NCI-H1048 (cell line): ENCODE measurements at regions not wholly inside any gene's neighbourhood (a gene's known extent, or its start where the extent isn't known, plus 50 kb on each side); places are given as distances from the start of the nearest gene placed in this dataset.
A peak's percentile ranks its signal among the peaks of the same experiment; 100 is the strongest.
"Not testable (repeated sequence)": the region's sequence is repeated elsewhere in the genome, so short reads cannot be mapped to it uniquely, and the experiment has no call there.

Source experiments
- DNase-seq: peaks from one replicate; lab custom pipeline; 2025; lab: John Stamatoyannopoulos, UW

DNA sequence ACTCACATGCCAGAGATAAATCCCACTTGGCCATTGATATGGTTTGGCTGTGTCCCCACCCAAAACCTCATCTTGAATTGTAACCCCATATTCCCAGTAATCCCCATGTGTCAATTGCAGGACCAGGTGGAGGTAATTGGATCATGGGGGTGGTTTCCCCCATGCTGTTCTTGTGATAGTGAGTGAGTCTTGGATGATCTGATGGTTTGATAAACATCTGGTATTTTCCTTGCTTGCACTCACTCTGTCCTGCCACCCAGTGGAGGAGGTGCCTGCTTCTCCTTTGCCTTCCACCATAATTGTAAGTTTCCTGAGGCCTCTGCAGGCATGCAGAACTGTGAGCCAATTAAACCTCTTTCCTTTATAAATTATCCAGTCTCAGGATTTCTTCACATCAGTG lies 50.4 kb upstream of the B3GAT2 start:
- not testable (repeated sequence) for DNase-seq

DNA sequence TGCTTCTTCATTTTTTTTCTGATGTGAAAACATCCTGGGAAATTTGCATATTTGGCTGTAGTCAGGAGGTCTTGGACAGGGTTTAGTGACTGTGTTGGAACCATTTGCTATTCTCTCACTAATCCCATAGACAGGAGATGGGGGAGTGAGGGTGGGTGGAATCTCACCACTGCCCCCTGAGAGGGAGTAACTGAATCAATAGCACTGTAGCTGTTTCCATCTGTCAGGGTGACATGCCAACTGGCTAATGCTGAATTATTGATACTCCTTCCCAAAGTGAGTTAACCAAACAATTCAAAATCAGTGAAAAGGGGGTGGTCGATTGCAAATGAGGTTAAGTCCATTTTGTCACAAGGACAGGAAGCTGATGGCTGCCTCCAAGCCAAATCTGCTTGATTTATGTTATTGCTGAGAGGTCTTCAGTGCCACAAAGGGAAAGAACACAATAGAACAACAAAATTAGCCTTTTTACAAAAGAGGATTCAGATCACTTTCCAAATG lies 55.1 kb upstream of the B3GAT2 start:
- no peak for DNase-seq

DNA sequence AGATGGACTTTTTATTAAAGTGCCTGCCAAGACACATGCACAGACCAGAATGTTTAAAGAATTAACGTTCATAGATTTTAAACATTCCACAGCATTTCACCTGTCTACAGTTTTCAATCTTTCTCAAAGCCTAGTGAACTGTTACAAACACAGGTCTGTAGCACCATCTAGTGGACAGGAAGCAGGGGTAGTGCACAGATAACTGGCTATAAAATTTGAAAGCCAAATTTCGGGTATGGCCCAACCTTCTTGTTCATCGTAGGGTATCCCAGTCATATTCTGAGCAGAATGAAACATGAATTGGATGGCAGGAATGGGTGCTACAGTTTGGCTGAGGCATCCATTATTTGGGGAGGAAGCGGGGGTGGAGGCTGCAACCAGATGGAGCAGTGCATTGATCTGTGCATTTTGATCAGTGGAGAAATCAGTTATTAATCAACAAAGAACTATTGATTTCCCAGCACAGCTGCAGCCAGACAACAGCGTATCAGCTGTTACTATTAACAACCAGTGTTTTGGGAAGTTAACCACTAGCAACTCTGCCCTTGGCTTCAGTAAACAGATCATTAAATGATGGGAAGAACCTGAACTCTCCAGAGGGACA lies 56.1 kb upstream of the B3GAT2 start:
- peak; percentile 39 for DNase-seq

DNA sequence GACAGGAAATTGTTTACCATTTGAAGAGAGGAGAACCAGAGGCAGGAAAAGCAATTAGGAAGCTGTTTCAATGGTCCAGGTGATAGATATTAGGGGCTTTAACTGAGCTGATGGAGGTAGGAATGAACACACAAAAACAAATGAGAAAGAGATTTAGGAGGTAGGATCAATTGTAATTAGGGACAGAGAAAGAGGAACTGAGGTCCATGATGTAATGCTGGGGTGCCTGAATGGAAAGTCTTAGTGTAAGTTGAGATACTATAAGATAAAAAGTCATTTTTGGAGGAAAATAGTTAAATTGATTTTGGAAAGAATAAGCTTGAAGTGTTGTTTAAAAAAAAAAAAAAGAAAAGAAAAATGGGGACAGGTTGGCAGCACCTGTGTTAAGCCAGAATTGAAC lies 58.5 kb upstream of the B3GAT2 start:
- no peak for DNase-seq

DNA sequence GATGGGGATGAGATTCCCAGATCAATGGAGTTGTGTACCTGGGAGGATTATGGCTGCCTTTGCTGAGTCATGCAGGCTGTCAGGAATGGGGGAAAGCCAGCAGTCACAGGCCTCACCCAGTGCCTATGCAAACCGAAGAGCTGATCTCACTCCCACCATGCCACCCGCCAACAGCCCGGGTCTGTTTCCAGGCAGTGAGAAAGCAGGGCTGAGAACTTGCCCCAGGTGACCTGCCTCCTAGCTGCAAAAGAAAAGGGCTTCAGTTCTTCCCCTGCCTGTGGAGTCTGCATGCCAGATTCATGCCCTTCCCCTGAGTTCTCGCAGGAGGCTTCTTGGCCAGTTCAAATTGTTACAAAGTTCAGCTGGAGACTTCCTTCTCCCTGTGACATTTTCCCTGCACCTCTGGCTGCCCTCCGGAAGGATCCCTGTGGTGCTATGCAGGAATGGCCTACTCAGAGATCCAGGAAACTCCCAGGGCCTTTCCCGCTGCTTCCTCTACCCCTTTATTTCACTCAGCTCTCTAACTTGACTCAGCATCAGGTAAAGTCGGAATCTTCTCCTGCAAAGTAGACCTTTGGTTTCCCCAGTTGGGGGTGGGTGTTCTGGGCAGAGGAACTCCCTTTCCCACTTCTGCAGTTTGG lies 71.5 kb upstream of the B3GAT2 start:
- no peak for DNase-seq

DNA sequence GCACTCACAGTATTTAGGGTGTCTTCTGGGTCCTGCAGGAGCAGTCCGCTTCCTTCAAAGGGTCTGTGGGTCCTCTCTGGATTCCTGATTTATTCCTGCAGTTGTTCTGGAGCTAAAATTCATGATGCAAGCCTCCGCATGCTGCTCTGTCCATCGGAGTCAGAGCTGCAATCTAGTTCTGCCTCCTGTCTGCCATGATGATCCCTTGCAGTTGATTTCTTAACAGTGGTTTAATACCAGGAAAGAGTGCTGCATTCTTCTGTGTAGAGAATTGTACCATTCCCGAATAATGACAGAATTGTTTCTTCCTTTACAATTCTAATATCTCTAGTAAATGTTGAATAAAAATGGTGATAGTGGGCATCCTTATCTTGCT lies 72.0 kb upstream of the B3GAT2 start:
- no peak for DNase-seq

DNA sequence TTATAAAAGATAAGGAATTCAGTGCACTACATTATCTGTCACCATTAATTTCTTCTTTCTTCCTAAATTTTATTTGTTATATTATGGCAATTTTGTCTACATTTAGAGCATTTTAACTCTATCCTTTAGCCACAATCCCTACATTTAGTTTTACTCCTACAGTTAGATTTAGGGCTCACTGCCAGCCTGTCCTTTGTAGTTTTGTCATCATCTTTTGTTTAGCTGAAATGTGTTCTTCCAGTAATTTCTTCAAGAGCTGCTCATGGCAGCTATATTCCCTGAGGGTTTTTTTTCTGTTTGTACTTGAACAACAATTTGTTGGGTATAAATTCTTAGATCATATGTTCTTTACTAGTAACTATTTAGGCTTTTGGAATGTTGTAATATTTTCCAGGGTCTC lies 72.7 kb upstream of the B3GAT2 start:
- no peak for DNase-seq

DNA sequence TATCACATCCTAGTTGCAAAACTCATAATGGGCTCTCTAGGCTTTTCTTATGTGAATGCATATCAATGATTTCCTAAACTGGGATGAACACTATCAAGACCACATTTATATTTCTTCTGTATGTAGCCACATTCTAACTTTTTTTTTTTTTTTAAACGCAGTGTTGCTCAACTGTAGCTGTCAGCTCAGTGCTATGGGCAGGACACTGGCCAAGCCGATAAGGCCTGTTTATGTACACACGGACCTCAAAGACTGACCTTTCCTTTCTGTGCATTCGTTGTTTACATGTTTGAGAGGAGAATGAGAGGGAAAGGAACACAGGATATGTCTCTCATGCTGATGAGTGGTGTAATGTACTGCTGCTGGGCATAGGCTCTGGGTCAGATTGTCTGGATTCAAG lies 75.1 kb upstream of the B3GAT2 start:
- no peak for DNase-seq

DNA sequence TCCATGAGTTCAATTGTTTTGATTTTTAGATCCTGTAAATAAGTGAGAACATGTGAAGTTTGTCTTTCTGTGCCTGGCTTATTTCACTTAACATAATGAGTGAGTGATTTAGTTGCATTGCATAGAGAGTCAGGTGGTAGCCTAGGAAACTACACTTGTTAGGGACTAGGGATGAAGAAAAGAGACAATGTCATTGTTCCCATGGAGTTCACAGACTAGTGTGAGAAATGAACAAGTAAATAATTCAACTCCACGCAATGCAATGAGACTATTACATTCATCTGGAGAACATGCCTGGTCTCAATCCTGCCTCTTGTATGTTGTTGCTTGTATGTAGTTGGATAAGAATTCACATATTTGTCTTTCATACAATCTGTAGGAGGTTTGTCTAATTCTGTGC lies 76.3 kb upstream of the B3GAT2 start:
- no peak for DNase-seq

DNA sequence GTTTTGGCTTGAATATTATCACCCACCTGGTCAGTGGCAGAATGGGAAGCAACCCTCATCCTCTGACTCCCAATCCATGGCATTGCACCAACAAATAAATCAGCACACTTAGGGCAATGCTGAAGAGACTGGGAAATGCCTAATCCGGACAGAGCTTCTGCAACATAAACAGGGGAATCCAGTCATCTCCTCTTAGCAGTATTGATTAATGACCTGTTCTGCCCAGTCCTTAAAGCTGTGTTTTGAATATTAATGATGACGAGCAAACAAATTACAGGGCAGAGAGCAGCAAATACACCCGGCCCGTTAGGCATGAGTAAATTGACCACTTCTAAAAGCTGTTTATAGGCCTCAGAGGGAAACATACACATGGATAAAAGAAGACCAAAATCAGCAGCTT lies 77.0 kb upstream of the B3GAT2 start:
- no peak for DNase-seq

DNA sequence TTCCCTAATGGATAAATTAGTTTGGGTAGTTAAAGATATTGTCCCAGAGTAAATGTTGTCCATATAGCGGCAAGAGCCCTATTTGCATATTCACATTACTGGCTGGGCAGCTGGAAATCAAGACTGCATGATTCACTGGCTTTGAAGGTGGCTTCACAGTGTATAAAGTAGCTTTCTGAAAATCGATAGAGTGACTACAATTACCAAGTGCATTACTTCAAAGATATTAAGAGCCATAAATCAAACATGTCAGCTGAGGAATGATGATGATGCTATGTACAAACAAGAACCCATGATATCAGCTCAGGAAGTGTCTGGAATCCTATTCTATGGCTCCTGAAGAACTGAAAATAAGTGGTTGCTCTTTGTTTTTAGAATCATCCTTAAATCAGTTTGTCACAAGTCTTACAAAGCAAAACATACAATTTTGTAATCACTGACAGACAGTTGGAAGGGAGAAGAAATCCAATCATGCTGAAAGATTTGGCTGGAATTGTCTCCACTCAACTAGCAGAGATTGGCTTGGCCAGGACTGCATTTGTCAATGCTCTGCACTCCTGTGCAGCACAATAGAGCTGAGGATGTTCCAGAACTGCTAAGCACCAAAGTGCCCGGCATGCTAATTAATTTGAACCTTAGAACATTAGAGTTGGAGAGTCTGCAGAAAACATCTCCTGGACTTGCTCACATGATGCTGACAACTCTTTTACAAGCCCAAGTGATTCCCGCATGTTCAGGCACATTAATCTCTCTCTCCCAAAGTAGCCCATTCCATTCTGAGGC lies 77.9 kb upstream of the B3GAT2 start:
- no peak for DNase-seq

DNA sequence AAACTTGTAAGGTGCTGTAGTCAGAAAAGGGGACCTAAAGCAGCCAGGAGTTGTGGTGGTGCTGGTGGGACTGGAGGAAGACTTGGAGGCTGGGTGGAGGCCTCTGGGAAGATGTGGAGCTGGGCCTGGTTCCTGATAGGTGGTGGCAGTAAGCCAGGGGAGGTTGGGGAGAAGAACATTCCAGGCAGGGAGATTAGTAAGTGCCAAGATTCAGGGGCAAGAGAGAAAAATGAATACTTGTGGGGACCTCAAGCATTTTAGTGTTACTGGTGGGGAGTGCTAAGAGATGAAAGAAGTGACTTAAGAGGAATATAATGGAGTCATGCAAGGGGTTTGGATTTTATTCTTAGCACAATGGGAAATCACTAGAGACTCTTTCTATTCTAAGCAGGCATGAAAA lies 79.0 kb upstream of the B3GAT2 start:
- no peak for DNase-seq

DNA sequence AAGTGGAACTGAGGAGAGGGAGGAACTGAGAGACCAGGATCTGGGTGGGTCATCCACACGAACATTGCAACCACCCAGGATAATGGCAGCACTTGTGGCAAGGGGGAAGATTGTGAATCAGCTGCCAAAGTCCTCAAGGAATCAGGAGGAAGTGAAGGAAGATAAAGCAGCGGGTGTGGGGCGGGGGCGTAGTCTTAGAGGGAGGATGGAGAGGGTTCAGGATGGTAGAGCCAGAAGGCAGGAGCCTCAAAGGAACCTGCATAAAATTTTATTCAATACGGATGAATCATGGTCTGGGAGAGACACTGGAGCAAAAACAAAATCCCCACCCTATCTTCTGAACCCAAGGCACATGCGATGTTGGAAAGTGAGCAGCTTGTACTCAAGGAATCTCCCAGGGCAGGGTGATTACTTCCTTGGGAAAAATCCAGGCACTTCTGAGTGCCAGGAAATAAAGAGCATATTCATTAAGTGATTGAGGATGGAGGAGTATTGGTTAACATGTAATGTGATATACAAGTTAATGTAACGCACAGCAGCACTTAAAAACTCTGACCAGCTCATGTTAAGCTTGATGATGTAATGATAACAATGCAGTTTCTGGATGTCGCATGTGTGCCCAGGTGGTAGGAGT lies 82.0 kb upstream of the B3GAT2 start:
- DNase-seq, result no peak

DNA sequence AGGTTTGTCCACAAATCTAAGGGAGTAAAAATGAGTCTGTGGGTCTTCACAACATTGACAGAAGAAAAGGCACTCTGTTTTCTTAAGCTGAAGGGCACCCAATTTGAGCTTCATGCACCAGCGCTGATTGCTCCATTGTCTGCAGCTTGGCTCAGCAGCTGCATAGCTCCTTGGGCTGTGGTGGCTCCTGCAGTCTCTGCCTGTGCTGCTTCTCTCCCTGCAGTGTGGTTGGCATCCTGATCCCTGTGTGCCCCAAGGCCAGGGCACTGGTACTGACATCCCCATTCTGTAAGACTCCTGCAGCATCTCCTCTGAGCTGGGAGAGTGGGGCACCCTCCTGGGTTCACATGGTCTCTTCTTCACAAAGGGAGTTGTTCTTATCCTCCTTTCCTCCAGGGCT lies 83.2 kb upstream of the B3GAT2 start:
- no peak for DNase-seq

DNA sequence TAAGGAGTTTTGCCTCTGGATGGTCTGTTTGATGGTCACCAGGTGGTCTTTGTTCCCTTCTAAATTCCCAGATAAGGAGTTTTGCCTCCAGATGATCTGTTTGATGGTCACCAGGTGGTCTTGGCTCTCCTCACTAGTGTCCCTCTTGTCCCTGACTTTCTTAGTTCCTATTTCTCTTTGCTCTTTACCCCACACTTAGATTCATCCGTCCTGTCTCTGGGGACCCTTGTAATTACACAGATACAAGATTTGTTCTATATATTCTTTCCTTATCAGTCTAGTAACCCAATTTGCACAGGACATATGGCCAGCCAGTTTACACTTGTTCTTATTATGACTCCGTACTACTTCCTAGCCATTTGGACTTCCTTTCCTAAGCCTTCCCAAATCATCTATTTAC lies 84.0 kb upstream of the B3GAT2 start:
- no peak for DNase-seq

DNA sequence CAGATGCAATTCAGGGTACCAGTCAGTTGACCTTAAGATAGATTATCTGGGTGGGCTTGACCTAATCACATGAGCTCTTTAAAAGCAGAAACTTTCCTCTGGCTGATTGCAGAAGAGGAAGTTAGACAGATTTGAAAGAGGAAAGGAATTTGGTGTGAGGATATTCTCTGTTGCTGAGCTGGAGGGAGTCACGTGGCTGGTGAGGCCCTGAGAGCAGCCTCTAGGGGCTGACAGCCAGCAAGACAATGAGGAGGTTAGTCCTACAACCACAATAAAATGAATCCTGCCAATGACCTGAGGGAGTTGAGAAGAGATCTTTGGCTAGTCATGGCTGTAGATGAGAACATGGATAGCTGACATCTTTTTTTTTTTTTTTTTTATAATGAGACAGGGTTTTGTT lies 87.0 kb upstream of the B3GAT2 start:
- DNase-seq, result no peak

DNA sequence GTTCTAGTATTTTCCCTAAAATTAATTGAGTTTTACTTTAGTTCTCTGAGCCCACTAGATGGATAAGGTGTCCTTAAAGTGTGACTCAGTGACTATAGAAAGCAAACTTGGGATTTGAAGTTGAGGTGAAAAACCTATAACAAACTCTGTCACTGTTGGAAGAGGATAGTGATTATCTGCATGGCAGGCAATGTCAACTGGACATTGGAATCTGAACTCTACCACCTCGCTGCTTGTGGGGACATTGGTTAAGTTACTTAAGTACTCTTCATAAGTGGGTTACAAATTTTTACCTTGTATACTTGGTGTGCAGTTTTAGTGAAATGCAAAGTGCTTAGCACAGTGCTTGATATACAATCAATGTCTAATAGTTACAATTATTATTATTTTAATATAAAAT lies 87.9 kb upstream of the B3GAT2 start:
- DNase-seq, result no peak

DNA sequence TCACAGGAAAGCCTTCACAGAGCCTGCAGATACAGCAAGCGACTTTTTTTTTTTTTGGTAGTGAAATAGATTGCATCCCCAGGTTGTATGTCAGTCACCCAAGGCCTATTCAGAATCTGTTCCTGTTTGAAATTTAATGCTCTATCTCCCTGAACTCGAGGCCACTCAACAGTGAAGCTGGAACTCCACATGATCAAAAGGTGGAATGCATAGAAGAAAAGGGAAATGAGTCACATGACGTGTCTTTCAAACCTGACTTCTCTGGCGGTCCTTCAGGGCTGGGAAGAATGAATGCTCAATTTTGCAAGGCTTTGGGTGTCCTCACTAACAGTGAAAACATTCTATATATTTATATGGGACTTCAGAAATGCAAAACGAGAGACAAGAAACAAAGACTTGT lies 88.4 kb upstream of the B3GAT2 start:
- no peak for DNase-seq

DNA sequence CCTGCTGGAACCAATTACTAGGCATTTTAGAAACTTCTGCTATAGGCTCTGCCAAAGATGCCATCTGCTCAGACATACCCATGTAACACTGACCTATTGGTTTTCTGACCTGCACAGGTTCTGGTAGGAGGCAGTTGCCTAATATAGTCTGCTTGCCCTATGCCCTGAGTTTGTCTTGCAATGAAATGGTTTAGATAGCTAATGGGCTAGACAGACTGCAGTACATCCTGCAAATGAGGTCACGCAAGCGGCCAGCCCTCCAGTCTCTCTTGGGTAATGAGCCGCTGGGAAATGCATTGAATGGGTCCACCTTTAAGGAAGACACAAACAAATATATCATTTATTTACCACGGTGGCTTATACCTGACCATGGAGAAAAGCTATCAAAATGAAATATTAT lies 90.6 kb upstream of the B3GAT2 start:
- DNase-seq, result no peak

DNA sequence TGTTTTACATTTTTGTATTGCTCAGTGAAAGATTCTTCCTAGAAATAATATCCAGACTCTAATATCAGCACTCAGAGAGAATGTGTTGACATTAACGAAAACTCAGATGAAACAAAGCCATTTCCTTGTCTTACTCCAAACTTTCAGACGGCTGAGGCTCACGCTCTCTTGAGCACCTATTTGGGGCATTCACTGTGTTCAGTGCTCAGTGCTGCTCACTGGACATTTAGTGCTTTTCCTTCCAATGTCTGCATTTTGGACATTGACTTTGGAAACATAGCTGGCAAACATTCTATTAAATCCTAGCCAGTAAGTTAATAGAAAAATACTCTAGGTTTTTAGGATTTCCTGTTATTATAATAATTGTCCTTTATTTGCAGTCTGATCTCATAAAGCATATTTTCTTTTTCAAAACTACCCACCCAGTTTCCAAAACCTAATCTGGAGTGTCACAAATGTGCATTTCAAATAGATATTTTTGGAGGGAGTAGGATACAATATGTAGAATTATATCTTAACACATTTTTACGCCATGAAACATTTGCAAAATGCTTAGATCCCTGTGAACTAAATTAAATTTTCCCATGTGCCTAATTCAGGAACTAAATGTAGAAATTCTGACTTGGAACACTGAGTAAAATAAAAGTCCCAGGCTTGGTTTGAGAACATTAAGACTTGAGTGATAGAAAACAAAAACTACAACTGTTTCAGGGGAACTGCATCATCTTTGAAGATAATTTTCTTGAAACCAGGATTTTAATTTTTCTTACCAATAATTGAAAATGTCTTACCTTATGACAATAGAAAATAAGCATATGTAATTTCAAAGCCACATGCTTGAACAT lies 91.7 kb upstream of the B3GAT2 start:
- no peak for DNase-seq

DNA sequence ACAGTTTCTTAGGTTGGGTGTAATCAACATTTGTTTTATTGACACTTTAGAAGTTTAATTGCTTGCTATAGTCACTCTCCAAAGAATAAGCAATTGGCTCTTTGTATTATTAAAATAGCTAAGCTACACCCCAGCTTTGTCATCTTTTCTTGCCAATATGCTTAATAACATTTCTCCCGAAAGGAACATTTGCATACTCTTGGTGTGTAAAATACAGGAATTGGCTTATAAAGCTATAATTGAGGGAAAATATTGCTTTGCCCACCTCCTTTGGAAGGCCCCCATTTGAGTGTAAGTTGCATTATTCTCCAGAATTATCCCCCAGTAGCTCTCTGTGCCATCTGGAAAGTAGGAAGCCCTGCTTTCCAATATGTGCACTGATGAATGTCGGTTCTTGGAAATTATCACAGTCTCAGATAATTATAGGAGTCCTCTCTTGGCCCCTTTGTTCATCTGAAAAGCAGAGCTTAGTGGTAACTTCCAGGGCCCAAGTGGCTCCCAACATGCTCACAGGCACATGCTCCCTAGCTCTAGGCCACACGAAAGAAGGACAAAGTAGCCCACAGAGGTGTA lies 92.4 kb upstream of the B3GAT2 start:
- no peak for DNase-seq

DNA sequence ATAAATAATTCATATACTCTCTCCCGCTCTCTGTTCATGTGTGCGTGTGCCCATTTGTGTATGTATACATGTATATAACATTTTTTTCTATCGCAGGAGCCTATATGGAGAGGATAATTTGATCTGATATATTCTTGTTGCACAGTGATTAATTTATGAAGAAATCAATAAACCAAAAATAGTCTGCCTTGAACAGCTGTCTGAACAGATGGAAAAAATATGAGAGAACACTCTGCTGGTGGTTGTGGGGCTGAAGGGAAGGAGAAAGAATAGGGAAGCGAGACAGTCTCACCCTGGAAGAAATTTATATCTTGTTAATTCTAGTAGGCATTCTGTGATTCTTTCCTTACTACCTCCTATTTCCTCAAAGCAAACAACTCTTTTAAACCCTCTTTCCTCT lies 96.6 kb upstream of the B3GAT2 start:
- DNase-seq, result no peak
